H1 (cell line): ENCODE measurements at regions not wholly inside any gene's neighbourhood (a gene's known extent, or its start where the extent isn't known, plus 50 kb on each side); places are given as distances from the start of the nearest gene placed in this dataset.

Experiments
- RFX5 ChIP-seq: IDR thresholded peaks from 2 replicates; pipeline ENCODE4 v1.6.1; 2011; ENCODE audit warnings: low read depth, low read length, improper control_type of control experiment, borderline replicate concordance
- TF ChIP-seq, protein P1 (sequence below): fragments of 300-600 bp; sonication (generic); IDR thresholded peaks from 2 replicates; pipeline ENCODE4 v1.7.1; 2012; ENCODE audit warnings: low read length, moderate library complexity, mild to moderate bottlenecking, inconsistent platforms; ENCODE audit not compliant: insufficient replicate concordance

GRCh38 chr2:137910641-137911040, 53.6 kb upstream of the HNMT start (continued):
- TF ChIP-seq, protein P1, sequence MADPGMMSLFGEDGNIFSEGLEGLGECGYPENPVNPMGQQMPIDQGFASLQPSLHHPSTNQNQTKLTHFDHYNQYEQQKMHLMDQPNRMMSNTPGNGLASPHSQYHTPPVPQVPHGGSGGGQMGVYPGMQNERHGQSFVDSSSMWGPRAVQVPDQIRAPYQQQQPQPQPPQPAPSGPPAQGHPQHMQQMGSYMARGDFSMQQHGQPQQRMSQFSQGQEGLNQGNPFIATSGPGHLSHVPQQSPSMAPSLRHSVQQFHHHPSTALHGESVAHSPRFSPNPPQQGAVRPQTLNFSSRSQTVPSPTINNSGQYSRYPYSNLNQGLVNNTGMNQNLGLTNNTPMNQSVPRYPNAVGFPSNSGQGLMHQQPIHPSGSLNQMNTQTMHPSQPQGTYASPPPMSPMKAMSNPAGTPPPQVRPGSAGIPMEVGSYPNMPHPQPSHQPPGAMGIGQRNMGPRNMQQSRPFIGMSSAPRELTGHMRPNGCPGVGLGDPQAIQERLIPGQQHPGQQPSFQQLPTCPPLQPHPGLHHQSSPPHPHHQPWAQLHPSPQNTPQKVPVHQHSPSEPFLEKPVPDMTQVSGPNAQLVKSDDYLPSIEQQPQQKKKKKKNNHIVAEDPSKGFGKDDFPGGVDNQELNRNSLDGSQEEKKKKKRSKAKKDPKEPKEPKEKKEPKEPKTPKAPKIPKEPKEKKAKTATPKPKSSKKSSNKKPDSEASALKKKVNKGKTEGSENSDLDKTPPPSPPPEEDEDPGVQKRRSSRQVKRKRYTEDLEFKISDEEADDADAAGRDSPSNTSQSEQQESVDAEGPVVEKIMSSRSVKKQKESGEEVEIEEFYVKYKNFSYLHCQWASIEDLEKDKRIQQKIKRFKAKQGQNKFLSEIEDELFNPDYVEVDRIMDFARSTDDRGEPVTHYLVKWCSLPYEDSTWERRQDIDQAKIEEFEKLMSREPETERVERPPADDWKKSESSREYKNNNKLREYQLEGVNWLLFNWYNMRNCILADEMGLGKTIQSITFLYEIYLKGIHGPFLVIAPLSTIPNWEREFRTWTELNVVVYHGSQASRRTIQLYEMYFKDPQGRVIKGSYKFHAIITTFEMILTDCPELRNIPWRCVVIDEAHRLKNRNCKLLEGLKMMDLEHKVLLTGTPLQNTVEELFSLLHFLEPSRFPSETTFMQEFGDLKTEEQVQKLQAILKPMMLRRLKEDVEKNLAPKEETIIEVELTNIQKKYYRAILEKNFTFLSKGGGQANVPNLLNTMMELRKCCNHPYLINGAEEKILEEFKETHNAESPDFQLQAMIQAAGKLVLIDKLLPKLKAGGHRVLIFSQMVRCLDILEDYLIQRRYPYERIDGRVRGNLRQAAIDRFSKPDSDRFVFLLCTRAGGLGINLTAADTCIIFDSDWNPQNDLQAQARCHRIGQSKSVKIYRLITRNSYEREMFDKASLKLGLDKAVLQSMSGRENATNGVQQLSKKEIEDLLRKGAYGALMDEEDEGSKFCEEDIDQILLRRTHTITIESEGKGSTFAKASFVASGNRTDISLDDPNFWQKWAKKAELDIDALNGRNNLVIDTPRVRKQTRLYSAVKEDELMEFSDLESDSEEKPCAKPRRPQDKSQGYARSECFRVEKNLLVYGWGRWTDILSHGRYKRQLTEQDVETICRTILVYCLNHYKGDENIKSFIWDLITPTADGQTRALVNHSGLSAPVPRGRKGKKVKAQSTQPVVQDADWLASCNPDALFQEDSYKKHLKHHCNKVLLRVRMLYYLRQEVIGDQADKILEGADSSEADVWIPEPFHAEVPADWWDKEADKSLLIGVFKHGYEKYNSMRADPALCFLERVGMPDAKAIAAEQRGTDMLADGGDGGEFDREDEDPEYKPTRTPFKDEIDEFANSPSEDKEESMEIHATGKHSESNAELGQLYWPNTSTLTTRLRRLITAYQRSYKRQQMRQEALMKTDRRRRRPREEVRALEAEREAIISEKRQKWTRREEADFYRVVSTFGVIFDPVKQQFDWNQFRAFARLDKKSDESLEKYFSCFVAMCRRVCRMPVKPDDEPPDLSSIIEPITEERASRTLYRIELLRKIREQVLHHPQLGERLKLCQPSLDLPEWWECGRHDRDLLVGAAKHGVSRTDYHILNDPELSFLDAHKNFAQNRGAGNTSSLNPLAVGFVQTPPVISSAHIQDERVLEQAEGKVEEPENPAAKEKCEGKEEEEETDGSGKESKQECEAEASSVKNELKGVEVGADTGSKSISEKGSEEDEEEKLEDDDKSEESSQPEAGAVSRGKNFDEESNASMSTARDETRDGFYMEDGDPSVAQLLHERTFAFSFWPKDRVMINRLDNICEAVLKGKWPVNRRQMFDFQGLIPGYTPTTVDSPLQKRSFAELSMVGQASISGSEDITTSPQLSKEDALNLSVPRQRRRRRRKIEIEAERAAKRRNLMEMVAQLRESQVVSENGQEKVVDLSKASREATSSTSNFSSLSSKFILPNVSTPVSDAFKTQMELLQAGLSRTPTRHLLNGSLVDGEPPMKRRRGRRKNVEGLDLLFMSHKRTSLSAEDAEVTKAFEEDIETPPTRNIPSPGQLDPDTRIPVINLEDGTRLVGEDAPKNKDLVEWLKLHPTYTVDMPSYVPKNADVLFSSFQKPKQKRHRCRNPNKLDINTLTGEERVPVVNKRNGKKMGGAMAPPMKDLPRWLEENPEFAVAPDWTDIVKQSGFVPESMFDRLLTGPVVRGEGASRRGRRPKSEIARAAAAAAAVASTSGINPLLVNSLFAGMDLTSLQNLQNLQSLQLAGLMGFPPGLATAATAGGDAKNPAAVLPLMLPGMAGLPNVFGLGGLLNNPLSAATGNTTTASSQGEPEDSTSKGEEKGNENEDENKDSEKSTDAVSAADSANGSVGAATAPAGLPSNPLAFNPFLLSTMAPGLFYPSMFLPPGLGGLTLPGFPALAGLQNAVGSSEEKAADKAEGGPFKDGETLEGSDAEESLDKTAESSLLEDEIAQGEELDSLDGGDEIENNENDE = peak; percentile 58
- no peak for TF ChIP-seq RFX5
